HUES64 (cell line): ENCODE measurements at regions not wholly inside any gene's neighbourhood (a gene's known extent, or its start where the extent isn't known, plus 50 kb on each side); places are given as distances from the start of the nearest gene placed in this dataset.

Experiments used
- H3K27ac ChIP-seq: 2 replicates; pipeline ENCODE4 v1.7.0; 2013; ENCODE audit warnings: low read depth, low read length, inconsistent platforms
- H3K27me3 ChIP-seq: 2 replicates; pipeline ENCODE4 v1.6.1; 2013; ENCODE audit warnings: mild to moderate bottlenecking, low read length; ENCODE audit not compliant: insufficient read depth
- H3K36me3 ChIP-seq: 2 replicates; pipeline ENCODE4 v1.6.1; 2013; ENCODE audit warnings: mild to moderate bottlenecking, low read length; ENCODE audit not compliant: insufficient read depth
- H3K4me1 ChIP-seq: 2 replicates; pipeline ENCODE4 v1.6.1; 2013; ENCODE audit warnings: mild to moderate bottlenecking, low read length, moderate library complexity; ENCODE audit not compliant: insufficient read depth
- H3K4me3 ChIP-seq: 2 replicates; pipeline ENCODE4 v1.5.1; 2013; ENCODE audit warnings: mild to moderate bottlenecking, low read length, moderate library complexity
- H3K9ac ChIP-seq: 2 replicates; pipeline ENCODE4 v1.6.1; 2013; ENCODE audit warnings: mild to moderate bottlenecking, low read depth, low read length
- H3K9me3 ChIP-seq: 2 replicates; pipeline ENCODE4 v1.6.1; 2013; ENCODE audit warnings: low read depth, low read length; ENCODE audit not compliant: insufficient read depth
- WGBS: fragments of 150-250, 120-280 bp; methylation state at CpG from one replicate; pipeline ENCODE4 v1.1.7; 2013; ENCODE audit warnings: missing lambda C conversion rate; 5-methylcytosine and 5-hydroxymethylcytosine counted together

GRCh38 chr1:184276416-184276815 lies 110.4 kb upstream of the C1orf21 start:
- peaks cover 13% of the 10 kb centered on the region for H3K4me1 ChIP-seq
- no peaks in the 10 kb centered on the region for H3K9me3 ChIP-seq
- no peak overlapping the region for H3K27ac ChIP-seq
- WGBS: 98% methylated on average over 3 of the region's 3 CpGs
- no peak overlapping the region for H3K4me3 ChIP-seq
- H3K9ac ChIP-seq: no peak overlapping the region
- H3K27me3 ChIP-seq: no peaks in the 10 kb centered on the region
- H3K36me3 ChIP-seq: no peaks in the 10 kb centered on the region

- no peaks in the 10 kb centered on the region for H3K4me1 ChIP-seq
- no peak overlapping the region for H3K27ac ChIP-seq
- no peaks in the 10 kb centered on the region for H3K9me3 ChIP-seq
- no peak overlapping the region for H3K4me3 ChIP-seq
- no peak overlapping the region for H3K9ac ChIP-seq
- H3K27me3 ChIP-seq: no peaks in the 10 kb centered on the region
- WGBS: 94% methylated on average over 7 of the region's 7 CpGs
- no peaks in the 10 kb centered on the region for H3K36me3 ChIP-seq
These were observed 106.8 kb upstream of the C1orf21 start for GRCh38 chr1:184279911-184280458.

GRCh38 chr1:184283999-184284398 lies 102.8 kb upstream of the C1orf21 start:
- no peaks in the 10 kb centered on the region for H3K36me3 ChIP-seq
- H3K27ac ChIP-seq: no peak overlapping the region
- H3K4me1 ChIP-seq: no peaks in the 10 kb centered on the region
- no peak overlapping the region for H3K4me3 ChIP-seq
- peaks cover 13% of the 10 kb centered on the region for H3K9me3 ChIP-seq
- no peaks in the 10 kb centered on the region for H3K27me3 ChIP-seq
- H3K9ac ChIP-seq: no peak overlapping the region
- WGBS: 100% methylated on average over 1 of the region's 1 CpG

GRCh38 chr1:184284900-184285299 lies 101.9 kb upstream of the C1orf21 start:
- Histone ChIP-seq H3K9me3 (peaks cover 17% of the 10 kb centered on the region), H3K4me3 (no peak overlapping the region), H3K9ac (no peak overlapping the region), H3K4me1 (no peaks in the 10 kb centered on the region), H3K27ac (no peak overlapping the region), H3K27me3 (no peaks in the 10 kb centered on the region), H3K36me3 (no peaks in the 10 kb centered on the region)
- WGBS: 83% methylated on average over 1 of the region's 1 CpG

GRCh38 chr1:184285401-184286087 lies 101.3 kb upstream of the C1orf21 start:
- Histone ChIP-seq H3K36me3 (no peaks in the 10 kb centered on the region), H3K4me1 (no peaks in the 10 kb centered on the region), H3K27ac (no peak overlapping the region), H3K9me3 (peaks cover 23% of the 10 kb centered on the region), H3K4me3 (no peak overlapping the region), H3K27me3 (no peaks in the 10 kb centered on the region), H3K9ac (no peak overlapping the region)
- 96% methylated on average over 4 of the region's 4 CpGs for WGBS

GRCh38 chr1:184287001-184287400 lies 99.8 kb upstream of the C1orf21 start:
- no peaks in the 10 kb centered on the region for H3K36me3 ChIP-seq
- peaks cover 28% of the 10 kb centered on the region for H3K9me3 ChIP-seq
- H3K4me3 ChIP-seq: no peak overlapping the region
- no peaks in the 10 kb centered on the region for H3K27me3 ChIP-seq
- no peak overlapping the region for H3K9ac ChIP-seq
- no peak overlapping the region for H3K27ac ChIP-seq
- no peaks in the 10 kb centered on the region for H3K4me1 ChIP-seq
- 94% methylated on average over 8 of the region's 8 CpGs for WGBS

- H3K9me3 ChIP-seq: peaks cover 28% of the 10 kb centered on the region
- 97% methylated on average over 5 of the region's 5 CpGs for WGBS
- H3K36me3 ChIP-seq: no peaks in the 10 kb centered on the region
- no peak overlapping the region for H3K27ac ChIP-seq
- H3K4me3 ChIP-seq: no peak overlapping the region
- H3K27me3 ChIP-seq: no peaks in the 10 kb centered on the region
- H3K4me1 ChIP-seq: no peaks in the 10 kb centered on the region
- H3K9ac ChIP-seq: no peak overlapping the region
These were observed 96.8 kb upstream of the C1orf21 start for GRCh38 chr1:184289825-184290550.

DNA sequence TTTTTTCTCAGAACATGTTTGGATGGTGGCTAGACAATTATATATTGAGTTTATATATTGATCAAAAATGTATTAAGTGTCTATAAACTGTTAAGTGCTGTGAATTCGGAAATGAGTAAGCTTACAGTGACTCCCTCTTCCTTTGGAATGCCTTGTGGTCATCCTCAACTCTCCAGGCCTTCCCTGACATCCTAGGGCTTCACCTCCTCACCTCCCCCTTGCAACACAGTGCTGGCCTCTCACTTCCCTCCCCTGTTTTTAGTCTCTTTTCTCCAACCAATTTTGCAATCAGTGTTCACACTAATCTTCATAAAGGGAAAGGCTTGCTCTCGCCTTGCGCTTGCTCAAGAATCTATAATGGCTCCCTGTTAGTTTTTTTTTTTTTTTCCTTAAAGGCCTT lies 95.1 kb upstream of the C1orf21 start:
- no peaks in the 10 kb centered on the region for H3K36me3 ChIP-seq
- WGBS: 94% methylated on average over 3 of the region's 3 CpGs
- H3K9me3 ChIP-seq: peaks cover 28% of the 10 kb centered on the region
- no peak overlapping the region for H3K4me3 ChIP-seq
- H3K27ac ChIP-seq: no peak overlapping the region
- H3K4me1 ChIP-seq: no peaks in the 10 kb centered on the region
- H3K27me3 ChIP-seq: no peaks in the 10 kb centered on the region
- H3K9ac ChIP-seq: no peak overlapping the region

DNA sequence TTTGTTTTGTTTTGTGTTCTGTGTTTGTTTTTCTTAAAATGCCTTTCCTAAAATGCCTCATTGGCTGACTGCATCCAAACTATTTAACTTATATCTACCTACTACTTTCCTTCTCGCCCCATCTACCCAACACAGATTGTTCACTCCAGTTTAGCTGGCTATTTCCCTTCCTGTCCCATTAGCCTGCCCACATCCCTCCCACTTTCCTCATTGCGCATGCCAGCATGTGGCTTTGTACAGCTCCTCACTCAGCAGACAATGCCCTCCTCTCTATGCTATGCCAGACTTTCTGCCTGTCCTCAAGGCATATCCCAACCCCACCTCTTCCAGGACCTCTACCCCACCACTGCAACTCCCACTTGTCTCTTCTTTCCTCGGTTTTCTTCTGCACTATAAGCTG lies 94.7 kb upstream of the C1orf21 start:
- H3K27ac ChIP-seq: no peak overlapping the region
- no peak overlapping the region for H3K4me3 ChIP-seq
- peaks cover 24% of the 10 kb centered on the region for H3K9me3 ChIP-seq
- no peaks in the 10 kb centered on the region for H3K36me3 ChIP-seq
- 89% methylated on average over 3 of the region's 3 CpGs for WGBS
- no peak overlapping the region for H3K9ac ChIP-seq
- H3K27me3 ChIP-seq: no peaks in the 10 kb centered on the region
- H3K4me1 ChIP-seq: no peaks in the 10 kb centered on the region

DNA sequence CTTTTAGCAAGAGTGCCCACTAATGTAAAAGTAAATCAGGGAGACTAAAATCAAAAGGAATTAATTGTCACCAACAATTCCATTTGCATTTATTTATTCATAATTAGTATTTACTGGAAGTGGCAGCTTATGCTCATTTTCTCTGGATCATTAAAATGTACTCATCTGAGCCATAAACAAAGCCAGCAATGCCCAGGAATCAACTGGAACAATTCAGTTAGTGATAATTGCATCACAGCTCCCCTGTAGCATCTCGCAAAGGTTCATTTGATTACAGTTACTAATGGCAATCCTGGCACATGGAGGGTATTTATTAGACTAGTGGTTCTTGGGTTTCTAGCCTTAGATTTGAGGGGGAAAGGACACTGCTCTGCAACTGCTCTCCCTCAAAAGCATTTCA lies 92.7 kb upstream of the C1orf21 start:
- H3K9ac ChIP-seq: no peak overlapping the region
- no peaks in the 10 kb centered on the region for H3K27me3 ChIP-seq
- peaks cover 15% of the 10 kb centered on the region for H3K9me3 ChIP-seq
- H3K27ac ChIP-seq: no peak overlapping the region
- no peaks in the 10 kb centered on the region for H3K36me3 ChIP-seq
- H3K4me3 ChIP-seq: no peak overlapping the region
- H3K4me1 ChIP-seq: peaks cover 7% of the 10 kb centered on the region; the same call in 1 of the 2 replicates
- WGBS: 100% methylated on average over 1 of the region's 1 CpG

GRCh38 chr1:184296466-184297243 lies 90.2 kb upstream of the C1orf21 start:
- Histone ChIP-seq H3K4me1 (peaks cover 7% of the 10 kb centered on the region; the same call in 1 of the 2 replicates), H3K9me3 (no peaks in the 10 kb centered on the region), H3K27ac (no peak overlapping the region), H3K36me3 (no peaks in the 10 kb centered on the region), H3K9ac (no peak overlapping the region), H3K4me3 (no peak overlapping the region), H3K27me3 (no peaks in the 10 kb centered on the region)
- WGBS: 96% methylated on average over 10 of the region's 10 CpGs
